H1 (cell line): ENCODE measurements at regions not wholly inside any gene's neighbourhood (a gene's known extent, or its start where the extent isn't known, plus 50 kb on each side); places are given as distances from the start of the nearest gene placed in this dataset.

Source experiments
- CTCF ChIA-PET: fragments of 300-600 bp; sonication (Branson Sonifier 250); formaldehyde crosslinking; loops from one replicate; lab custom pipeline; 2021; ENCODE audit not compliant: partially characterized antibody; lab: Charles Lee
- POLR2A ChIA-PET: fragments of 300-600 bp; sonication (Branson Sonifier 250); formaldehyde crosslinking; loops from one replicate; lab custom pipeline; 2021; ENCODE audit warnings: inconsistent platforms; ENCODE audit not compliant: partially characterized antibody; lab: Charles Lee
- DNase-seq, 2 experiments: peaks; one replicate each; pipeline versions ENCODE4 v3.0.0 to v3.0.0-alpha.2; 2010 to 2022; ENCODE audit warnings: low spot score in 2 of 2, low read depth in 1 of 2, mixed read lengths in 1 of 2
- FAIRE-seq: peaks from 2 replicates; lab custom pipeline; 2011; peaks lifted over from hg19 to GRCh38; lab: Jason Lieb, UNC
- H2AFZ ChIP-seq: 2 replicates; pipeline ENCODE4 v1.8.1; 2012; ENCODE audit warnings: low read length, inconsistent platforms
- H2AK5ac ChIP-seq: 2 replicates; pipeline ENCODE4 v1.6.1; 2013; ENCODE audit warnings: low read depth, low read length
- H2BK120ac ChIP-seq: replicated peaks from 2 replicates; pipeline ENCODE3; 2013; ENCODE audit warnings: low read depth, low read length, inconsistent platforms
- H2BK12ac ChIP-seq: 2 replicates; pipeline ENCODE4 v1.6.1; 2013; ENCODE audit warnings: low read depth, low read length
- H2BK15ac ChIP-seq: 2 replicates; pipeline ENCODE4 v1.6.1; 2013; ENCODE audit warnings: low read length
- H2BK20ac ChIP-seq: 2 replicates; pipeline ENCODE4 v1.6.1; 2013; ENCODE audit warnings: low read length
- H2BK5ac ChIP-seq: 2 replicates; pipeline ENCODE4 v1.6.1; 2013; ENCODE audit warnings: low read depth, low read length
- H3K14ac ChIP-seq: 2 replicates; pipeline ENCODE4 v1.6.1; 2013; ENCODE audit warnings: inconsistent platforms; ENCODE audit not compliant: insufficient read length
- H3K18ac ChIP-seq: 2 replicates; pipeline ENCODE4 v1.6.1; 2013; ENCODE audit warnings: low read length; ENCODE audit errors: extremely low read depth
- H3K23ac ChIP-seq: 2 replicates; pipeline ENCODE4 v1.6.1; 2013; ENCODE audit warnings: inconsistent platforms; ENCODE audit not compliant: insufficient read length
- H3K23me2 ChIP-seq: 2 replicates; pipeline ENCODE4 v1.6.1; 2013; ENCODE audit warnings: low read depth, low read length
- H3K27ac ChIP-seq: 2 replicates; pipeline ENCODE4 v1.6.1; 2011; ENCODE audit warnings: low read depth, low read length, inconsistent platforms
- H3K27me3 ChIP-seq, 4 experiments: replicated peaks in 1 of 4; 1 replicate in 1 of 4; 2 replicates in 3 of 4; pipeline versions ENCODE4 v1.6.1 to v1.8.1; 2011 to 2013; ENCODE audit warnings: low read length in 3 of 4, mild to moderate bottlenecking in 3 of 4, inconsistent platforms in 2 of 4, mixed read lengths in 2 of 4, moderate library complexity in 1 of 4; ENCODE audit not compliant: control insufficient read depth in 3 of 4, insufficient read depth in 3 of 4; ENCODE audit errors: extremely low read depth in 1 of 4
- H3K36me3 ChIP-seq, 4 experiments: 2 replicates each; pipeline versions ENCODE4 v1.6.1 to v1.8.1; 2011 to 2013; ENCODE audit warnings: mild to moderate bottlenecking in 4 of 4, low read length in 3 of 4, moderate library complexity in 2 of 4, control low read depth in 1 of 4, inconsistent platforms in 1 of 4; ENCODE audit not compliant: insufficient read depth in 4 of 4, control insufficient read depth in 2 of 4
- H3K4ac ChIP-seq: replicated peaks from 2 replicates; pipeline ENCODE3; 2013; ENCODE audit warnings: low read length, low read depth, mixed read lengths, inconsistent platforms; ENCODE audit not compliant: insufficient read length
- H3K4me1 ChIP-seq, 4 experiments: replicated peaks in 1 of 4; 1 replicate in 1 of 4; 2 replicates in 3 of 4; pipeline versions ENCODE4 v1.6.1 to v1.8.1; 2011 to 2013; ENCODE audit warnings: low read length in 3 of 4, inconsistent platforms in 2 of 4, mixed read lengths in 1 of 4; ENCODE audit not compliant: insufficient read depth in 4 of 4, control insufficient read depth in 3 of 4
- H3K4me2 ChIP-seq, 2 experiments: 2 replicates each; pipeline versions ENCODE4 v1.6.1 to v1.8.1; 2011 to 2013; ENCODE audit warnings: low read depth in 2 of 2, low read length in 2 of 2, control low read depth in 1 of 2, inconsistent platforms in 1 of 2, mild to moderate bottlenecking in 1 of 2; ENCODE audit not compliant: insufficient read depth in 1 of 2
- H3K4me3 ChIP-seq, 4 experiments: fragments of 200-600, 300-600 bp in 1 of 4; sonication (generic), shearing (Covaris generic), sonication (Bioruptor Twin) in 1 of 4; 2 replicates each; pipeline versions ENCODE4 v1.5.1 to v1.8.1; 2011 to 2016; ENCODE audit warnings: low read length in 4 of 4, low read depth in 3 of 4, control low read depth in 2 of 4, inconsistent platforms in 2 of 4, mild to moderate bottlenecking in 2 of 4, mixed read lengths in 1 of 4, moderate library complexity in 1 of 4; ENCODE audit not compliant: insufficient read depth in 2 of 4; ENCODE audit errors: extremely low read depth in 1 of 4
- H3K56ac ChIP-seq: replicated peaks from 2 replicates; pipeline ENCODE3; 2013; ENCODE audit warnings: low read depth, mild to moderate bottlenecking, mixed read lengths, low read length, inconsistent platforms; ENCODE audit not compliant: insufficient read length
- H3K79me1 ChIP-seq: 2 replicates; pipeline ENCODE4 v1.6.1; 2013; ENCODE audit warnings: low read depth, low read length, control low read depth
- H3K79me2 ChIP-seq, 2 experiments: 2 replicates each; pipeline versions ENCODE4 v1.6.1 to v1.8.1; 2012 to 2013; ENCODE audit warnings: low read length in 2 of 2, mild to moderate bottlenecking in 2 of 2, inconsistent platforms in 1 of 2; ENCODE audit not compliant: insufficient read depth in 2 of 2, control insufficient read depth in 1 of 2
- H3K9ac ChIP-seq, 4 experiments: replicated peaks in 1 of 4; 1 replicate in 1 of 4; 2 replicates in 3 of 4; pipeline versions ENCODE4 v1.6.1 to v1.8.1; 2011 to 2013; ENCODE audit warnings: low read depth in 3 of 4, low read length in 3 of 4, control low read depth in 2 of 4, mild to moderate bottlenecking in 2 of 4, moderate library complexity in 2 of 4, inconsistent platforms in 1 of 4; ENCODE audit errors: extremely low read depth in 1 of 4
- H3K9me3 ChIP-seq, 2 experiments: 2 replicates each; pipeline versions ENCODE4 v1.6.1 to v1.8.1; 2012 to 2013; ENCODE audit warnings: mild to moderate bottlenecking in 2 of 2, moderate library complexity in 2 of 2, control low read depth in 1 of 2, inconsistent platforms in 1 of 2, low read depth in 1 of 2, low read length in 1 of 2, mixed read lengths in 1 of 2; ENCODE audit not compliant: insufficient read depth in 2 of 2
- H4K20me1 ChIP-seq, 2 experiments: replicated peaks in 1 of 2; 2 replicates each; pipeline versions ENCODE3 to v1.8.1; 2011 to 2013; ENCODE audit warnings: inconsistent platforms in 2 of 2, low read length in 2 of 2, mild to moderate bottlenecking in 1 of 2; ENCODE audit not compliant: insufficient read depth in 2 of 2, control insufficient read depth in 1 of 2
- H4K5ac ChIP-seq: 2 replicates; pipeline ENCODE4 v1.6.1; 2013; ENCODE audit warnings: low read length, low read depth, mixed read lengths, inconsistent platforms; ENCODE audit not compliant: insufficient read length
- H4K8ac ChIP-seq: 2 replicates; pipeline ENCODE4 v1.8.0; 2013; ENCODE audit warnings: mild to moderate bottlenecking, moderate library complexity, low read length, inconsistent platforms; ENCODE audit not compliant: insufficient read depth; ENCODE audit errors: extremely low read depth
- H4K91ac ChIP-seq: replicated peaks from 2 replicates; pipeline ENCODE3; 2013; ENCODE audit warnings: low read length, mixed read lengths, inconsistent platforms; ENCODE audit not compliant: insufficient read length
- CTBP2 ChIP-seq: IDR thresholded peaks from 2 replicates; pipeline ENCODE4 v1.7.0; 2011; ENCODE audit warnings: borderline replicate concordance, mild to moderate bottlenecking, moderate library complexity, mixed read lengths, low read length; ENCODE audit not compliant: insufficient read depth, insufficient read length
- JUN ChIP-seq: IDR thresholded peaks from 2 replicates; pipeline ENCODE4 v1.6.1; 2011; ENCODE audit warnings: low read depth, mild to moderate bottlenecking, improper control_type of control experiment, low read length
- MAX ChIP-seq: IDR thresholded peaks from 2 replicates; pipeline ENCODE4 v1.6.1; 2012; ENCODE audit warnings: inconsistent platforms
- POLR2A ChIP-seq, 2 experiments: IDR thresholded peaks; 1 replicate in 1 of 2; 2 replicates in 1 of 2; pipeline ENCODE4 v1.6.1; 2011; ENCODE audit warnings: low read depth in 2 of 2, low read length in 2 of 2, mild to moderate bottlenecking in 2 of 2; ENCODE audit errors: control extremely low read depth in 1 of 2
- POU5F1 ChIP-seq: IDR thresholded peaks from 2 replicates; pipeline ENCODE4 v1.6.1; 2011; ENCODE audit warnings: low read depth, mild to moderate bottlenecking, low read length, moderate library complexity
- SIRT6 ChIP-seq: IDR thresholded peaks from one replicate; pipeline ENCODE4 v1.7.1; 2012; ENCODE audit warnings: low read length, inconsistent platforms
- WGBS, 2 experiments: shearing (Covaris generic) in 1 of 2; methylation state at CpG; one replicate each; pipeline versions ENCODE4 v1.1.6 to v1.1.7; 2013 to 2015; ENCODE audit warnings: low lambda C conversion rate in 2 of 2, mixed read lengths in 2 of 2, inconsistent platforms in 1 of 2, low coverage in 1 of 2, missing lambda C conversion rate in 1 of 2; ENCODE audit not compliant: insufficient replicate concordance in 2 of 2, insufficient coverage in 1 of 2, insufficient read length in 1 of 2; ENCODE audit errors: extremely low coverage in 1 of 2, missing lambda C conversion rate in 1 of 2; 5-methylcytosine and 5-hydroxymethylcytosine counted together
- TF ChIP-seq, protein P1 (sequence below): IDR thresholded peaks from 2 replicates; pipeline ENCODE4 v1.6.1; 2012; ENCODE audit warnings: low read length, inconsistent platforms

DNA sequence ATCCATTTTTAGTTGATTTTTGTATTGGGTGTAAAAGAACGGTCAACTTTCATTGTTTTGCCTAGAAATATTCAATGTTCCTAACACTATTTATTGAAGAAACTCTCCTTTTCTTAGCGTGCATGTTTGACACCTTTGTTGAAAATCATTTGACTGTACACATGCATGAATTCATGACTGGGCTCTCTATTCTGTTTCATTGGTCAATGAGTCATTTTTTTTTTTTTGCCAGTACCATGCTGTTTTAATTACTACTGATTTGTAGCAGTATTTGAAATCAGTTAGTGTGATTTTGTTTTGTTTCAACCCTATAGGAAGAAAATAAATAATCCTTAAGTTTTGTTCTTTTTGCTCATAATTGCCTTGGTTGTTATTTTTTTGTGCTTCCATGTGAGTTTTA is 828.7 kb downstream of the SUCLG1 start:
- H2BK5ac ChIP-seq = no peak overlapping the region
- H3K36me3 ChIP-seq = no peaks in the 10 kb centered on the region
- H3K4me3 ChIP-seq = no peak overlapping the region
- no peak overlapping the region for H3K23ac ChIP-seq
- H3K27me3 ChIP-seq = no peaks in the 10 kb centered on the region
- FAIRE-seq (no peak), DNase-seq (no peak)
- H3K4me1 ChIP-seq = no peaks in the 10 kb centered on the region
- no peaks in the 10 kb centered on the region for H3K79me2 ChIP-seq
- no peak overlapping the region for H3K18ac ChIP-seq
- no peak overlapping the region for H3K14ac ChIP-seq
- POLR2A ChIA-PET = no interaction called here
- no peak overlapping the region for H3K27ac ChIP-seq
- no peak overlapping the region for H2BK15ac ChIP-seq
- H4K8ac ChIP-seq = no peak overlapping the region
- H2AFZ ChIP-seq = no peak overlapping the region
- H2BK20ac ChIP-seq = no peak overlapping the region
- no peaks in the 10 kb centered on the region for H4K20me1 ChIP-seq
- no peak overlapping the region for H3K4ac ChIP-seq
- no peaks in the 10 kb centered on the region for H3K23me2 ChIP-seq
- TF ChIP-seq, protein P1, sequence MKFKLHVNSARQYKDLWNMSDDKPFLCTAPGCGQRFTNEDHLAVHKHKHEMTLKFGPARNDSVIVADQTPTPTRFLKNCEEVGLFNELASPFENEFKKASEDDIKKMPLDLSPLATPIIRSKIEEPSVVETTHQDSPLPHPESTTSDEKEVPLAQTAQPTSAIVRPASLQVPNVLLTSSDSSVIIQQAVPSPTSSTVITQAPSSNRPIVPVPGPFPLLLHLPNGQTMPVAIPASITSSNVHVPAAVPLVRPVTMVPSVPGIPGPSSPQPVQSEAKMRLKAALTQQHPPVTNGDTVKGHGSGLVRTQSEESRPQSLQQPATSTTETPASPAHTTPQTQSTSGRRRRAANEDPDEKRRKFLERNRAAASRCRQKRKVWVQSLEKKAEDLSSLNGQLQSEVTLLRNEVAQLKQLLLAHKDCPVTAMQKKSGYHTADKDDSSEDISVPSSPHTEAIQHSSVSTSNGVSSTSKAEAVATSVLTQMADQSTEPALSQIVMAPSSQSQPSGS = no peak
- TF ChIP-seq SIRT6 (no peak), POU5F1 (no peak), MAX (no peak), POLR2A (IDR thresholded peaks at IDR 0.05; ENCODE audit: control extremely low read depth in 1 of 2, low read depth in 2 of 2, low read length in 2 of 2) (no peak), CTBP2 (no peak), JUN (no peak)
- TF ChIP-seq, all 59 proteins: peak for 0
- Histone ChIP-seq H2BK120ac (no peak overlapping the region), H2BK12ac (no peak overlapping the region), H3K79me1 (no peaks in the 10 kb centered on the region), H3K4me2 (no peak overlapping the region), H2AK5ac (no peak overlapping the region), H4K5ac (no peak overlapping the region), H3K9me3 (no peaks in the 10 kb centered on the region), H3K56ac (no peak overlapping the region), H4K91ac (no peak overlapping the region), H3K9ac (no peak overlapping the region)
- WGBS, 2 experiments = 91% methylated on average over 2 of the region's 2 CpGs; no CpG with 5 or more reads in 1 of the 2 experiments
- CTCF ChIA-PET = no interaction called here
